GM12878 (cell line): ENCODE measurements at regions not wholly inside any gene's neighbourhood (a gene's known extent, or its start where the extent isn't known, plus 50 kb on each side); places are given as distances from the start of the nearest gene placed in this dataset.

Experiments
- ASH2L ChIP-seq: fragments of 300-600, 200-600 bp; sonication (generic); IDR thresholded peaks from 2 replicates; pipeline ENCODE4 v1.6.1; 2017; ENCODE audit warnings: low read depth, mild to moderate bottlenecking, borderline replicate concordance
- CHD4 ChIP-seq: fragments of 200-600 bp; sonication (generic); IDR thresholded peaks from 2 replicates; pipeline ENCODE4 v1.6.1; 2016; ENCODE audit warnings: mild to moderate bottlenecking
- CTCF ChIP-seq, 3 experiments: IDR thresholded peaks in 2 of 3; conservative IDR thresholded peaks in 1 of 3; 2 replicates each; pipeline ENCODE4 v1.5.1; 2011; ENCODE audit warnings: low read depth in 3 of 3, low read length in 3 of 3, mild to moderate bottlenecking in 3 of 3, control low read depth in 2 of 3, moderate library complexity in 2 of 3, inconsistent platforms in 1 of 3, mixed read lengths in 1 of 3; ENCODE audit not compliant: control insufficient read depth in 2 of 3, insufficient read depth in 1 of 3; ENCODE audit errors: extremely low read depth in 1 of 3
- EED ChIP-seq: sonication (generic); IDR thresholded peaks from 2 replicates; pipeline ENCODE4 v1.6.1; 2016; ENCODE audit warnings: antibody characterized with exemption, low read depth
- MYC ChIP-seq: IDR thresholded peaks from 2 replicates; pipeline ENCODE4 v1.6.1; 2011; ENCODE audit warnings: mild to moderate bottlenecking, low read length, moderate library complexity, inconsistent platforms; ENCODE audit not compliant: insufficient read depth, insufficient replicate concordance, insufficient read length, severe bottlenecking
- NR2C1 ChIP-seq: fragments of 450-650 bp; IDR thresholded peaks from 2 replicates; pipeline ENCODE4 v1.6.1; 2017; ENCODE audit warnings: antibody characterized with exemption, mild to moderate bottlenecking, moderate library complexity
- POLR2A ChIP-seq: IDR thresholded peaks from 2 replicates; pipeline ENCODE4 v1.6.1; 2011; ENCODE audit warnings: low read depth, mild to moderate bottlenecking, low read length
- POLR2AphosphoS2 ChIP-seq: IDR thresholded peaks from 2 replicates; pipeline ENCODE4 v1.6.1; 2011; ENCODE audit warnings: low read depth, mild to moderate bottlenecking, low read length, improper control_type of control experiment, moderate library complexity
- ZZZ3 ChIP-seq: IDR thresholded peaks from 2 replicates; pipeline ENCODE4 v1.6.1; 2011; ENCODE audit warnings: low read depth; ENCODE audit not compliant: control insufficient read depth, insufficient read length
- TF ChIP-seq, protein P1 (sequence below): IDR thresholded peaks from 2 replicates; pipeline ENCODE4 v1.6.1; 2011; ENCODE audit warnings: low read depth, mild to moderate bottlenecking, low read length, moderate library complexity, borderline replicate concordance; ENCODE audit errors: extremely low read depth

GRCh38 chr5:56671571-56671970 is 143.8 kb upstream of the MAP3K1 start:
- no peak for TF ChIP-seq CHD4
- no peak for TF ChIP-seq CTCF (IDR thresholded peaks at IDR 0.05 in 2 of 3, conservative IDR thresholded peaks at IDR 0.05 in 1 of 3; ENCODE audit: control insufficient read depth in 2 of 3, extremely low read depth in 1 of 3, insufficient read depth in 1 of 3, low read depth in 3 of 3, low read length in 3 of 3)
- TF ChIP-seq, protein P1, sequence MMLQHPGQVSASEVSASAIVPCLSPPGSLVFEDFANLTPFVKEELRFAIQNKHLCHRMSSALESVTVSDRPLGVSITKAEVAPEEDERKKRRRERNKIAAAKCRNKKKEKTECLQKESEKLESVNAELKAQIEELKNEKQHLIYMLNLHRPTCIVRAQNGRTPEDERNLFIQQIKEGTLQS: no peak
- TF ChIP-seq ASH2L: no peak
- TF ChIP-seq ZZZ3: no peak
- TF ChIP-seq POLR2AphosphoS2: no peak
- no peak for TF ChIP-seq POLR2A
- no peak for TF ChIP-seq NR2C1
- TF ChIP-seq MYC: no peak
- no peak for TF ChIP-seq EED
